GM19043 (cell line): ENCODE measurements at regions not wholly inside any gene's neighbourhood (a gene's known extent, or its start where the extent isn't known, plus 50 kb on each side); places are given as distances from the start of the nearest gene placed in this dataset.
"Not testable (repeated sequence)": the region's sequence is repeated elsewhere in the genome, so short reads cannot be mapped to it uniquely, and the experiment has no call there.

Experiments
- ATAC-seq: cut with Tn5 transposase; IDR thresholded peaks from one replicate; pipeline ENCODE4 v1.9.1; 2021; ENCODE audit warnings: low read depth; ENCODE audit not compliant: unreplicated experiment

GRCh38 chr3:86797946-86798345 lies 193.0 kb downstream of the VGLL3 start:
- ATAC-seq = no peak

- ATAC-seq = no peak
Measured at GRCh38 chr3:86794361-86795065, 196.4 kb downstream of the VGLL3 start.

- no peak for ATAC-seq
Measured at GRCh38 chr3:86793786-86794185, 197.2 kb downstream of the VGLL3 start.

- ATAC-seq = no peak
Measured at GRCh38 chr3:86792316-86792715, 198.6 kb downstream of the VGLL3 start.

GRCh38 chr3:86790884-86791549 lies 199.9 kb downstream of the VGLL3 start:
- ATAC-seq = no peak

GRCh38 chr3:86788371-86788770 lies 202.6 kb downstream of the VGLL3 start:
- ATAC-seq = no peak

GRCh38 chr3:86787091-86787490 lies 203.9 kb downstream of the VGLL3 start:
- ATAC-seq = no peak

- no peak for ATAC-seq
Measured at GRCh38 chr3:86785386-86785785, 205.6 kb downstream of the VGLL3 start.

GRCh38 chr3:86782866-86783265 lies 208.1 kb downstream of the VGLL3 start:
- no peak for ATAC-seq

- ATAC-seq = no peak
Measured at GRCh38 chr3:86782286-86782685, 208.7 kb downstream of the VGLL3 start.

- ATAC-seq = no peak
Measured at GRCh38 chr3:86774082-86774691, 216.8 kb downstream of the VGLL3 start.

GRCh38 chr3:86772699-86773098 lies 218.2 kb downstream of the VGLL3 start:
- no peak for ATAC-seq

GRCh38 chr3:86771741-86772512 lies 219.0 kb downstream of the VGLL3 start:
- ATAC-seq = no peak

GRCh38 chr3:86766331-86766730 lies 224.6 kb downstream of the VGLL3 start:
- no peak for ATAC-seq

- not testable (repeated sequence) for ATAC-seq
Measured at GRCh38 chr3:86757322-86758179, 233.4 kb downstream of the VGLL3 start.

GRCh38 chr3:86748015-86748414 lies 242.9 kb downstream of the VGLL3 start:
- no peak for ATAC-seq

GRCh38 chr3:86744051-86744450 lies 246.9 kb downstream of the VGLL3 start:
- ATAC-seq = no peak

- ATAC-seq = no peak
Measured at GRCh38 chr3:86743233-86743632, 247.7 kb downstream of the VGLL3 start.

- ATAC-seq = no peak
Measured at GRCh38 chr3:86740751-86741150, 250.2 kb downstream of the VGLL3 start.

GRCh38 chr3:86739244-86739643 lies 251.7 kb downstream of the VGLL3 start:
- no peak for ATAC-seq
